ENCODE measurements at regions not wholly inside any gene's neighbourhood (a gene's known extent, or its start where the extent isn't known, plus 50 kb on each side); places are given as distances from the start of the nearest gene placed in this dataset.
"Not testable (repeated sequence)": the region's sequence is repeated elsewhere in the genome, so short reads cannot be mapped to it uniquely, and the experiment has no call there.

DNA sequence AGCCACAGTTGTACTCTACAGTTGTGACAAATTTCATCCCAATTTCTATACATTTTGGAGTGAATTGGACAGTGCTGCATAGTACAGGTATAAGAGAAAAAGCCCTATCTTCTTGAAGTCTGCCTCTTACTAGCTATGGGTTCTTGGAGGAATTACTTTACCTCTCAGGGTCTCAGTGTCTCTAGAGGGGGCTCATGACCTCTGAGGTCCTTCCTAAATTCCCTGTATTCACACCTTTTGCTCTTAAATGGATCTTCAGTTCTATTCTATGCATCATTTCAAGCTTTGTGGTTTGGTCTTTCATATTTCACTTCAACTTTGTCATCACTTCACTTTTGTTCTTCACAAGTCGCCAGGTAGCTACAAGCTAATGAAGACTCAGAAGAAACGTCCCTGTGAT, 71.2 kb upstream of the ERCC4 start:
- 77 to 84% methylated on average over 2 of the region's 2 CpGs for WGBS, 2 donors
- Histone ChIP-seq H3K9me3 (no peaks in the 10 kb centered on the region), H3K4me3 (no peak overlapping the region), H3K27me3 (no peaks in the 10 kb centered on the region), H3K36me3 (no peaks in the 10 kb centered on the region), H3K27ac (no peak overlapping the region), H3K4me1 (no peaks in the 10 kb centered on the region)
- DNase-seq: no peak
- ATAC-seq (ENCODE audit: low FRiP score in 2 of 2): no peak
- no peak for TF ChIP-seq POLR2A (IDR thresholded peaks at IDR 0.05)
- TF ChIP-seq EP300 (IDR thresholded peaks at IDR 0.05): no peak
- TF ChIP-seq, protein P1, sequence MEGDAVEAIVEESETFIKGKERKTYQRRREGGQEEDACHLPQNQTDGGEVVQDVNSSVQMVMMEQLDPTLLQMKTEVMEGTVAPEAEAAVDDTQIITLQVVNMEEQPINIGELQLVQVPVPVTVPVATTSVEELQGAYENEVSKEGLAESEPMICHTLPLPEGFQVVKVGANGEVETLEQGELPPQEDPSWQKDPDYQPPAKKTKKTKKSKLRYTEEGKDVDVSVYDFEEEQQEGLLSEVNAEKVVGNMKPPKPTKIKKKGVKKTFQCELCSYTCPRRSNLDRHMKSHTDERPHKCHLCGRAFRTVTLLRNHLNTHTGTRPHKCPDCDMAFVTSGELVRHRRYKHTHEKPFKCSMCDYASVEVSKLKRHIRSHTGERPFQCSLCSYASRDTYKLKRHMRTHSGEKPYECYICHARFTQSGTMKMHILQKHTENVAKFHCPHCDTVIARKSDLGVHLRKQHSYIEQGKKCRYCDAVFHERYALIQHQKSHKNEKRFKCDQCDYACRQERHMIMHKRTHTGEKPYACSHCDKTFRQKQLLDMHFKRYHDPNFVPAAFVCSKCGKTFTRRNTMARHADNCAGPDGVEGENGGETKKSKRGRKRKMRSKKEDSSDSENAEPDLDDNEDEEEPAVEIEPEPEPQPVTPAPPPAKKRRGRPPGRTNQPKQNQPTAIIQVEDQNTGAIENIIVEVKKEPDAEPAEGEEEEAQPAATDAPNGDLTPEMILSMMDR (IDR thresholded peaks at IDR 0.05): no peak
- no peak for TF ChIP-seq POLR2AphosphoS5 (IDR thresholded peaks at IDR 0.05)

GRCh38 chr16:13850173-13850572, 69.8 kb upstream of the ERCC4 start:
- not testable (repeated sequence) for ATAC-seq (ENCODE audit: low FRiP score in 2 of 2); H3K4me3 ChIP-seq; H3K9me3 ChIP-seq; H3K36me3 ChIP-seq; H3K27ac ChIP-seq; H3K27me3 ChIP-seq; DNase-seq; H3K4me1 ChIP-seq
- WGBS, 2 donors: 82 to 83% methylated on average over 3 to 4 of the region's 4 CpGs

DNA sequence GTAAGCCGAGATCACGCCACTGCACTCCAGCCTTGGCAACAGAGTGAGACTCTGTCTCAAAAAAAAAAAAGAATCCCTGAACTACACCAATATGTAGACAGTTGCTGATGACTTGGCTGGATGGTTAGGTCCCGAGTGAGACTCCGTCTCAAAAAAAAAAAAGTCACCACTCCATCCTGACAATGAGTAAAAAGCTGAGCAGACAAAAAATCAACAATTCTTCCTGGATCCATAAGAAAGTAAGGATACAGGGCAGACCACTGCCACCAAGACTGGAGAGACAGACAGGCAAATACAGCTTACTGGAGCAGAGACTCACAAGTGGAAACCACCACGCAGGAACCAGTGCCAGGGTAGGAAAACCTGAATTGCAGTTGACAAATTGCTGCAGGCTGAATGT, 67.1 kb upstream of the ERCC4 start:
- H3K4me1 ChIP-seq: no peaks in the 10 kb centered on the region
- no peak for TF ChIP-seq POLR2AphosphoS5 (IDR thresholded peaks at IDR 0.05)
- TF ChIP-seq EP300 (IDR thresholded peaks at IDR 0.05): no peak
- WGBS, 2 donors: 84 to 86% methylated on average over 5 of the region's 5 CpGs

DNA sequence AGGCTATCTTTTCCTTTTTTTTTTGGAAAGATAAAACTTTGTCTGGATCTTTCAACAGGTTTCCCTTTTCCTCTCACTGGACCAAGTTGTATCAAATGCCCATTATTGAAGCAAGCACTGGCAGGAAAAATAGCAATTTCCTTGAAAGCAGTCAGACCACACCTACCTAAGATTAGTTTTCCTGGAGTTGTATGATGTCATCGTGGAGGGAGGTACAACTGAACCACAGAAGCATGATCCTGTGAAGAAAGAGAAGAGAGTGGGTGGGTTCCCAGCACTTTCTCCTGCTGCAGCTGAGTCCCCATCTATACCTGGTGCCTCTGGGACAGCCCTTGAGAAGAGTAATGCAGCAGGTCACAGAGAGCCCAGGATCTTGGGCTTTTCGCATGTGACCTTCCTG, 63.6 kb upstream of the ERCC4 start:
- no peak for DNase-seq
- no peaks in the 10 kb centered on the region for H3K9me3 ChIP-seq
- 63 to 75% methylated on average over 2 of the region's 2 CpGs for WGBS, 2 donors
- TF ChIP-seq EP300 (IDR thresholded peaks at IDR 0.05) (no peak), POLR2A (IDR thresholded peaks at IDR 0.05) (no peak)
- H3K27ac ChIP-seq: no peak overlapping the region
- peak in 1 of 2 donors; percentile 35 for ATAC-seq (ENCODE audit: low FRiP score in 2 of 2)
- no peak overlapping the region for H3K4me3 ChIP-seq
- no peaks in the 10 kb centered on the region for H3K36me3 ChIP-seq
- no peaks in the 10 kb centered on the region for H3K27me3 ChIP-seq
- no peaks in the 10 kb centered on the region for H3K4me1 ChIP-seq

More for the DNA sequence above, 67.1 kb upstream of the ERCC4 start:
- Histone ChIP-seq H3K27ac (no peak overlapping the region), H3K4me3 (no peak overlapping the region), H3K27me3 (no peaks in the 10 kb centered on the region), H3K36me3 (no peaks in the 10 kb centered on the region), H3K9me3 (no peaks in the 10 kb centered on the region)
- DNase-seq (no peak), ATAC-seq (ENCODE audit: low FRiP score in 2 of 2) (no peak)

DNA sequence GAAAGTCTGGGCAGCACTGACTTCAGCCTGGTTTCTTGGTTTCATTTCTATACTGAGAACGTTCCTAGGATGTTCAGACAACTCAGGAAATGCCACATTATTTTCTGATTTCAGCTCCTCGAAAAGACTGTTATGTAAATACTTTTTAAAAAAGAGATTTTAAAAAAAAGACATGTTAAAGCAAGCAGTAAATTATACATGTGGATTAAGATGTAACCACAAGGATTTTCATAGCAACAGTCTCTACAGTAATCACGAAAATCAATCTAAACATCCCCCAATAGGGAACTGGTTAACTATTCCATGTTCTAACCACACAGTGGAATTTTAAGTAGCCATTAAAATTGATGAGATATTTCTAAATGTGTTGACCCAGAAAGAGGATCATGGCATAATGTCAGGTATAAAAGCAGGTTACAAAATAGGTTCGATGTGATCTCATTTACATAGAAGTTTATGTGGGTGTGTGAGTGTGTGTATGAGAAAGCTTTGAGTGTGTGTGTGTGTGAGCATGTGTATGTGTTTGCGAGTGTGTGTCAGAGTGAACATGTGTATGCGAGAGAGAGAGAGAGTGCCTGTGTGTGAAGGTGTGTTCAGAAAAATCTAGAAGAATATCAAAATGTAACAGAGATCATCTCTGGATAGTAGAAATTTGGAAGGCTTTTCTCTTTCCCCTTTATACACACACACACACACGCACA, 63.0 kb upstream of the ERCC4 start:
- no peak for ATAC-seq (ENCODE audit: low FRiP score in 2 of 2)
- no peak overlapping the region for H3K27ac ChIP-seq

DNA sequence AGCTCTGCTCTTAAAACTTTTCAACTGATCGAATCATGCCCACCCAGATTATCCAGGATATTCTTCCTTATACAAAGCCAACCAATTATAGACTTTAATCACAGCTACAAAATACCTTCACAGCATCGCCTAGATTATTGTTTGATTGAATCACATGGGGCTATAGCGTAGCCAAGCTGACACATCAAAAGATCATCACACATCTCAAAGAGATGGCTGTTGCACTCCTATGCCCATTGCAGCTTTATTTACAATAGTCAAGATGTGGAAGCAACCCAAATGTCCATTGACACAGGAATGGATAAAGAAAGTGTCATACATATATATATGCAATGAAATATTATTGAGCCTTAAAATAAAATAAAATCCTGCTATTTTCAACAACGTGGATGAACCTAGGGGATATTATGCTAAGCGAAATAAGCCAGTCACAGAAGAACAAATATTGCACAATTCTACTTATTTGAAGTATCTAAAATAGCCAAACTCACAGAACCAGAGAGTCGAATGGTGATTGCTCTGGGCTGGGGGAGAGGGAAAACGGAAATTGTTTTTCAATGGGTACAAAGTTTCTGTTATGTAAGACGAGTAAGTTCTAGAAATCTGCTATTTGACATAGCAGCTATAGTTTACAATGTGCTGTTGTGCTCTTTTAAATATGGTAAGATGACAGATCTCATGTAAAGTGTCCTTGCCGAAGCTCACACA, 60.9 kb upstream of the ERCC4 start:
- no peaks in the 10 kb centered on the region for H3K36me3 ChIP-seq
- 74 to 79% methylated on average over 9 of the region's 9 CpGs for WGBS, 2 donors
- H3K9me3 ChIP-seq: no peaks in the 10 kb centered on the region
- H3K4me3 ChIP-seq: no peak overlapping the region
- DNase-seq (no peak), ATAC-seq (ENCODE audit: low FRiP score in 2 of 2) (no peak)
- H3K27ac ChIP-seq: no peak overlapping the region
- TF ChIP-seq POLR2AphosphoS5 (IDR thresholded peaks at IDR 0.05): no peak
- TF ChIP-seq POLR2A (IDR thresholded peaks at IDR 0.05): no peak
- TF ChIP-seq, protein P1 (IDR thresholded peaks at IDR 0.05): no peak
- no peak for TF ChIP-seq EP300 (IDR thresholded peaks at IDR 0.05)
- H3K27me3 ChIP-seq: no peaks in the 10 kb centered on the region
- H3K4me1 ChIP-seq: no peaks in the 10 kb centered on the region

More for the DNA sequence above, 63.0 kb upstream of the ERCC4 start:
- H3K4me1 ChIP-seq: no peaks in the 10 kb centered on the region
- TF ChIP-seq EP300 (IDR thresholded peaks at IDR 0.05) (no peak), POLR2AphosphoS5 (IDR thresholded peaks at IDR 0.05) (no peak), POLR2A (IDR thresholded peaks at IDR 0.05) (no peak)
- TF ChIP-seq, protein P1 (IDR thresholded peaks at IDR 0.05): no peak
- no peaks in the 10 kb centered on the region for H3K9me3 ChIP-seq
- H3K4me3 ChIP-seq: no peak overlapping the region
- no peaks in the 10 kb centered on the region for H3K27me3 ChIP-seq
- no peaks in the 10 kb centered on the region for H3K36me3 ChIP-seq
- 58 to 62% methylated on average over 7 of the region's 7 CpGs for WGBS, 2 donors
- no peak for DNase-seq

Data from upper lobe of left lung (tissue), 6 donors.